ENCODE measurements at regions not wholly inside any gene's neighbourhood (a gene's known extent, or its start where the extent isn't known, plus 50 kb on each side); places are given as distances from the start of the nearest gene placed in this dataset.

GRCh38 chr3:21913791-21914190 is 162.8 kb upstream of the ZNF385D start:
- no peak for DNase-seq

GRCh38 chr3:21914451-21914850 is 163.4 kb upstream of the ZNF385D start:
- WGBS (ENCODE audit: extremely low coverage, insufficient coverage, insufficient read length): no CpG with 5 or more reads among the region's 2 CpGs
- Histone ChIP-seq H3K4me2 (ENCODE audit: low read length) (no peak overlapping the region), H3K9me3 (ENCODE audit: insufficient read depth, low read depth, low read length) (no peaks in the 10 kb centered on the region), H2BK5ac (ENCODE audit: low read depth, low read length, poor library complexity) (no peak overlapping the region), H2BK12ac (ENCODE audit: low read length) (no peak overlapping the region), H3K23ac (ENCODE audit: low read length) (no peak overlapping the region), H2AK5ac (ENCODE audit: low read length) (no peak overlapping the region), H3K36me3 (ENCODE audit: control insufficient read depth in 1 of 2, insufficient read depth in 2 of 2, low read length in 2 of 2) (no peaks in the 10 kb centered on the region), H3K27me3 (ENCODE audit: insufficient read depth, low read length) (no peaks in the 10 kb centered on the region), H4K8ac (ENCODE audit: low read depth, low read length) (no peak overlapping the region), H3K79me2 (ENCODE audit: control insufficient read depth, insufficient read depth, low read length, poor library complexity) (no peaks in the 10 kb centered on the region), H3K9ac (ENCODE audit: low read length) (no peak overlapping the region), H3K4ac (ENCODE audit: low read depth, low read length) (no peak overlapping the region), H4K91ac (ENCODE audit: low read depth, low read length) (no peak overlapping the region), H2AFZ (ENCODE audit: insufficient read depth, low read length, poor library complexity) (no peak overlapping the region), H2BK120ac (ENCODE audit: insufficient read depth, low read length, poor library complexity) (no peak overlapping the region), H3K14ac (ENCODE audit: low read length) (no peak overlapping the region), H4K12ac (ENCODE audit: low read depth, low read length) (no peak overlapping the region), H3K18ac (ENCODE audit: low read length) (no peak overlapping the region), H3K4me1 (ENCODE audit: control insufficient read depth in 1 of 2, insufficient read depth in 2 of 2, low read length in 2 of 2) (no peaks in the 10 kb centered on the region), H3K27ac (ENCODE audit: low read depth, low read length) (no peak overlapping the region), H3K4me3 (ENCODE audit: low read depth, low read length) (no peak overlapping the region), H3K79me1 (ENCODE audit: low read length) (no peaks in the 10 kb centered on the region)
- no peak for DNase-seq

More at GRCh38 chr3:21913791-21914190, 162.8 kb upstream of the ZNF385D start:
- H2BK120ac ChIP-seq (ENCODE audit: insufficient read depth, low read length, poor library complexity): no peak overlapping the region
- H3K4me2 ChIP-seq (ENCODE audit: low read length): no peak overlapping the region
- H3K18ac ChIP-seq (ENCODE audit: low read length): no peak overlapping the region
- H3K36me3 ChIP-seq (ENCODE audit: control insufficient read depth in 1 of 2, insufficient read depth in 2 of 2, low read length in 2 of 2): no peaks in the 10 kb centered on the region
- H2AK5ac ChIP-seq (ENCODE audit: low read length): no peak overlapping the region
- H3K14ac ChIP-seq (ENCODE audit: low read length): no peak overlapping the region
- no peaks in the 10 kb centered on the region for H3K79me2 ChIP-seq (ENCODE audit: control insufficient read depth, insufficient read depth, low read length, poor library complexity)
- no peak overlapping the region for H3K9ac ChIP-seq (ENCODE audit: low read length)
- H3K27me3 ChIP-seq (ENCODE audit: insufficient read depth, low read length): no peaks in the 10 kb centered on the region
- no peak overlapping the region for H3K4me3 ChIP-seq (ENCODE audit: low read depth, low read length)
- no peak overlapping the region for H3K27ac ChIP-seq (ENCODE audit: low read depth, low read length)
- H4K91ac ChIP-seq (ENCODE audit: low read depth, low read length): no peak overlapping the region
- H2BK5ac ChIP-seq (ENCODE audit: low read depth, low read length, poor library complexity): no peak overlapping the region
- H3K9me3 ChIP-seq (ENCODE audit: insufficient read depth, low read depth, low read length): no peaks in the 10 kb centered on the region
- H3K23ac ChIP-seq (ENCODE audit: low read length): no peak overlapping the region
- H2BK12ac ChIP-seq (ENCODE audit: low read length): no peak overlapping the region
- H3K79me1 ChIP-seq (ENCODE audit: low read length): no peaks in the 10 kb centered on the region
- H3K4ac ChIP-seq (ENCODE audit: low read depth, low read length): no peak overlapping the region
- H3K4me1 ChIP-seq (ENCODE audit: control insufficient read depth in 1 of 2, insufficient read depth in 2 of 2, low read length in 2 of 2): no peaks in the 10 kb centered on the region
- H4K8ac ChIP-seq (ENCODE audit: low read depth, low read length): no peak overlapping the region
- no peak overlapping the region for H2AFZ ChIP-seq (ENCODE audit: insufficient read depth, low read length, poor library complexity)
- H4K12ac ChIP-seq (ENCODE audit: low read depth, low read length): no peak overlapping the region

GRCh38 chr3:21919383-21919782 is 168.4 kb upstream of the ZNF385D start:
- Histone ChIP-seq H3K4me2 (ENCODE audit: low read length) (no peak overlapping the region), H3K79me1 (ENCODE audit: low read length) (no peaks in the 10 kb centered on the region), H2AK5ac (ENCODE audit: low read length) (no peak overlapping the region), H2BK5ac (ENCODE audit: low read depth, low read length, poor library complexity) (no peak overlapping the region), H3K9ac (ENCODE audit: low read length) (no peak overlapping the region), H2BK120ac (ENCODE audit: insufficient read depth, low read length, poor library complexity) (no peak overlapping the region), H3K79me2 (ENCODE audit: control insufficient read depth, insufficient read depth, low read length, poor library complexity) (no peaks in the 10 kb centered on the region), H2AFZ (ENCODE audit: insufficient read depth, low read length, poor library complexity) (no peak overlapping the region), H3K36me3 (ENCODE audit: control insufficient read depth in 1 of 2, insufficient read depth in 2 of 2, low read length in 2 of 2) (no peaks in the 10 kb centered on the region), H3K27ac (ENCODE audit: low read depth, low read length) (no peak overlapping the region), H3K27me3 (ENCODE audit: insufficient read depth, low read length) (no peaks in the 10 kb centered on the region), H3K4ac (ENCODE audit: low read depth, low read length) (no peak overlapping the region), H3K9me3 (ENCODE audit: insufficient read depth, low read depth, low read length) (no peaks in the 10 kb centered on the region), H3K23ac (ENCODE audit: low read length) (no peak overlapping the region), H3K18ac (ENCODE audit: low read length) (no peak overlapping the region), H4K8ac (ENCODE audit: low read depth, low read length) (no peak overlapping the region), H3K4me3 (ENCODE audit: low read depth, low read length) (no peak overlapping the region), H2BK12ac (ENCODE audit: low read length) (no peak overlapping the region), H3K4me1 (ENCODE audit: control insufficient read depth in 1 of 2, insufficient read depth in 2 of 2, low read length in 2 of 2) (no peaks in the 10 kb centered on the region), H3K14ac (ENCODE audit: low read length) (no peak overlapping the region), H4K91ac (ENCODE audit: low read depth, low read length) (no peak overlapping the region), H4K12ac (ENCODE audit: low read depth, low read length) (no peak overlapping the region)
- no peak for DNase-seq
- WGBS (ENCODE audit: extremely low coverage, insufficient coverage, insufficient read length): no CpG with 5 or more reads among the region's 2 CpGs

GRCh38 chr3:21920421-21920861 is 169.4 kb upstream of the ZNF385D start:
- H3K9me3 ChIP-seq (ENCODE audit: insufficient read depth, low read depth, low read length): no peaks in the 10 kb centered on the region

More at GRCh38 chr3:21920421-21920861, 169.4 kb upstream of the ZNF385D start:
- no peak overlapping the region for H3K4me2 ChIP-seq (ENCODE audit: low read length)
- no peak overlapping the region for H2BK12ac ChIP-seq (ENCODE audit: low read length)
- no peaks in the 10 kb centered on the region for H3K4me1 ChIP-seq (ENCODE audit: control insufficient read depth in 1 of 2, insufficient read depth in 2 of 2, low read length in 2 of 2)
- H3K9ac ChIP-seq (ENCODE audit: low read length): no peak overlapping the region
- no peak overlapping the region for H4K12ac ChIP-seq (ENCODE audit: low read depth, low read length)
- WGBS (ENCODE audit: extremely low coverage, insufficient coverage, insufficient read length): no CpG with 5 or more reads among the region's 1 CpG
- H2AK5ac ChIP-seq (ENCODE audit: low read length): no peak overlapping the region
- peak in 1 of 2 donors; percentile 68 for DNase-seq
- no peak overlapping the region for H3K23ac ChIP-seq (ENCODE audit: low read length)
- H3K79me2 ChIP-seq (ENCODE audit: control insufficient read depth, insufficient read depth, low read length, poor library complexity): no peaks in the 10 kb centered on the region
- H3K4me3 ChIP-seq (ENCODE audit: low read depth, low read length): no peak overlapping the region
- H3K18ac ChIP-seq (ENCODE audit: low read length): no peak overlapping the region
- H2BK5ac ChIP-seq (ENCODE audit: low read depth, low read length, poor library complexity): no peak overlapping the region
- H3K4ac ChIP-seq (ENCODE audit: low read depth, low read length): no peak overlapping the region
- no peak overlapping the region for H4K91ac ChIP-seq (ENCODE audit: low read depth, low read length)
- H4K8ac ChIP-seq (ENCODE audit: low read depth, low read length): no peak overlapping the region
- H3K79me1 ChIP-seq (ENCODE audit: low read length): no peaks in the 10 kb centered on the region
- no peak overlapping the region for H3K27ac ChIP-seq (ENCODE audit: low read depth, low read length)
- no peak overlapping the region for H2BK120ac ChIP-seq (ENCODE audit: insufficient read depth, low read length, poor library complexity)
- no peak overlapping the region for H3K14ac ChIP-seq (ENCODE audit: low read length)
- H2AFZ ChIP-seq (ENCODE audit: insufficient read depth, low read length, poor library complexity): no peak overlapping the region
- no peaks in the 10 kb centered on the region for H3K27me3 ChIP-seq (ENCODE audit: insufficient read depth, low read length)
- H3K36me3 ChIP-seq (ENCODE audit: control insufficient read depth in 1 of 2, insufficient read depth in 2 of 2, low read length in 2 of 2): no peaks in the 10 kb centered on the region
